ENCODE measurements at regions not wholly inside any gene's neighbourhood (a gene's known extent, or its start where the extent isn't known, plus 50 kb on each side); places are given as distances from the start of the nearest gene placed in this dataset.

- H3K36me3 ChIP-seq = no peaks in the 10 kb centered on the region
- H3K9me3 ChIP-seq = no peaks in the 10 kb centered on the region
- DNase-seq (ENCODE audit: extremely low spot score in 2 of 2) = no peak
- H3K27me3 ChIP-seq = no peaks in the 10 kb centered on the region
- no peak overlapping the region for H3K4me3 ChIP-seq
- no peaks in the 10 kb centered on the region for H3K4me1 ChIP-seq
- TF ChIP-seq POLR2AphosphoS5 (IDR thresholded peaks at IDR 0.05; ENCODE audit: insufficient read depth in 1 of 2, low read depth in 1 of 2) = no peak
- TF ChIP-seq CTCF (IDR thresholded peaks at IDR 0.05) = no peak
- TF ChIP-seq POLR2A (IDR thresholded peaks at IDR 0.05) = no peak
- no peak overlapping the region for H3K27ac ChIP-seq
- intact Hi-C loops (cut with DNase I) = no loop called here
Observed at GRCh38 chr3:117774130-117774529, 1064.6 kb downstream of the TUSC7 start.

- intact Hi-C loops (cut with DNase I) = no loop called here
- Histone ChIP-seq H3K4me3 (no peak overlapping the region), H3K4me1 (peaks cover 6% of the 10 kb centered on the region), H3K9me3 (no peaks in the 10 kb centered on the region), H3K27ac (no peak overlapping the region), H3K27me3 (no peaks in the 10 kb centered on the region), H3K36me3 (no peaks in the 10 kb centered on the region)
- TF ChIP-seq CTCF (IDR thresholded peaks at IDR 0.05) (no peak), POLR2A (IDR thresholded peaks at IDR 0.05) (no peak), POLR2AphosphoS5 (IDR thresholded peaks at IDR 0.05; ENCODE audit: insufficient read depth in 1 of 2, low read depth in 1 of 2) (no peak)
- DNase-seq (ENCODE audit: extremely low spot score in 2 of 2) = no peak
Observed at GRCh38 chr3:117786349-117786748, 1076.8 kb downstream of the TUSC7 start.

DNA sequence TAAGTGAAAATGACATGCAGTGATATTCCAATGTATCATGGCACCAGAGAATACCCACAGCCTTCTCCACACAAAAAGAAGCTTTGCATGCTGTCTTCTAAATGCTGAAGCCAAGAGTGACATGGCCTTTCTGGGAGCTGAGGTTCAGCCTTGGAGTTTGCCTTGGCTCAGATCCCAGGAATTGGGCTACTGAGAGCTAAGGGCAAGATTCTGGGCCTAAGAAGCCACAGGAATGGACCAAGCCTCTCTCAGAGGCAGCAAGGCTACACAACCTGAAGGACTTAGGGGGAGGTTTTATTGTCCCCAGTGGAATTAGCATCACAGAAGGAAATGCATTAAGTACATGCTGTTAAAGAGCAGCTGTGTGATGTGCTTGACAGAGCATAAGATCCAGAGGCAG, 1078.5 kb downstream of the TUSC7 start:
- Histone ChIP-seq H3K27me3 (no peaks in the 10 kb centered on the region), H3K9me3 (no peaks in the 10 kb centered on the region), H3K27ac (no peak overlapping the region), H3K4me1 (peaks cover 6% of the 10 kb centered on the region), H3K36me3 (no peaks in the 10 kb centered on the region), H3K4me3 (no peak overlapping the region)
- no peak for TF ChIP-seq POLR2A (IDR thresholded peaks at IDR 0.05)
- no peak for TF ChIP-seq CTCF (IDR thresholded peaks at IDR 0.05)
- no peak for TF ChIP-seq POLR2AphosphoS5 (IDR thresholded peaks at IDR 0.05; ENCODE audit: insufficient read depth in 1 of 2, low read depth in 1 of 2)
- intact Hi-C loops (cut with DNase I) = no loop called here
- no peak for DNase-seq (ENCODE audit: extremely low spot score in 2 of 2)

- DNase-seq (ENCODE audit: extremely low spot score in 2 of 2) = no peak
- intact Hi-C loops (cut with DNase I) = no loop called here
- H3K4me1 ChIP-seq = peaks cover 6% of the 10 kb centered on the region
- no peak for TF ChIP-seq POLR2AphosphoS5 (IDR thresholded peaks at IDR 0.05; ENCODE audit: insufficient read depth in 1 of 2, low read depth in 1 of 2)
- TF ChIP-seq POLR2A (IDR thresholded peaks at IDR 0.05) = no peak
- TF ChIP-seq CTCF (IDR thresholded peaks at IDR 0.05) = no peak
- H3K9me3 ChIP-seq = no peaks in the 10 kb centered on the region
- no peaks in the 10 kb centered on the region for H3K27me3 ChIP-seq
- H3K27ac ChIP-seq = no peak overlapping the region
- no peaks in the 10 kb centered on the region for H3K36me3 ChIP-seq
- H3K4me3 ChIP-seq = no peak overlapping the region
Observed at GRCh38 chr3:117788506-117788905, 1078.9 kb downstream of the TUSC7 start.

GRCh38 chr3:117790235-117790987, 1080.8 kb downstream of the TUSC7 start:
- H3K4me3 ChIP-seq = no peak overlapping the region
- intact Hi-C loops (cut with DNase I) = no loop called here
- H3K9me3 ChIP-seq = no peaks in the 10 kb centered on the region
- no peaks in the 10 kb centered on the region for H3K27me3 ChIP-seq
- H3K36me3 ChIP-seq = no peaks in the 10 kb centered on the region
- DNase-seq (ENCODE audit: extremely low spot score in 2 of 2) = no peak
- peaks cover 6% of the 10 kb centered on the region for H3K4me1 ChIP-seq
- TF ChIP-seq CTCF (IDR thresholded peaks at IDR 0.05) (no peak), POLR2AphosphoS5 (IDR thresholded peaks at IDR 0.05; ENCODE audit: insufficient read depth in 1 of 2, low read depth in 1 of 2) (no peak), POLR2A (IDR thresholded peaks at IDR 0.05) (no peak)
- no peak overlapping the region for H3K27ac ChIP-seq
